Cardiac fibroblast (primary cell): ENCODE measurements at regions not wholly inside any gene's neighbourhood (a gene's known extent, or its start where the extent isn't known, plus 50 kb on each side); places are given as distances from the start of the nearest gene placed in this dataset.
A peak's percentile ranks its signal among the peaks of the same experiment; 100 is the strongest.

Experiments used
- DNase-seq, 2 donors: peaks; one replicate each; pipeline versions ENCODE4 v3.0.0 to v3.0.0-alpha.2; 2010; ENCODE audit warnings: low read depth in 2 of 2
- H3K4me3 ChIP-seq, 2 donors: replicated peaks in 1 of 2; 1 replicate in 1 of 2; 2 replicates in 1 of 2; pipeline ENCODE4 v1.5.1; 2011; ENCODE audit warnings: low read depth in 2 of 2, low read length in 2 of 2, mild to moderate bottlenecking in 2 of 2, moderate library complexity in 1 of 2
- TF ChIP-seq, protein P1 (sequence below): IDR thresholded peaks from one replicate; pipeline ENCODE4 v1.5.1; 2011; ENCODE audit warnings: low read depth, mild to moderate bottlenecking, low read length, inconsistent platforms

DNA sequence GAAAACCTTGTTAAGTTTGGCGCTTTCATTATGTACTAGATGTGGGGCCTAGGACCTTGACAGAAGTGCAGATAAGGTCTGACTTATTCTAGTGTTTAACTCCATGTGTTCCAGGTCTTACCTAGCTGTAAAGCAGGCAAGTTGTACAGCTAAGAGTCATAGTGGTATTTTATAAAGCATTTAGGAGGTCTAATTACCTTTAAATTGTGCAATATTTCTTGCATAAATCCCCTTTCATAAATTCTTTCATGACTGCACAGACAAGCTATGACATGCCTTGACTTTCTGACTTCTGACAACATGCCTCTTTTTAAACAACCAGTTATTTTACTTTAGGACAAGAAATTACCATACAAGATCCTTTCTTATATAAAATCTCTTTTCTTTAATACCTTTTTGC is 151.6 kb upstream of the VSTM2A start:
- DNase-seq: no peak
- TF ChIP-seq, protein P1, sequence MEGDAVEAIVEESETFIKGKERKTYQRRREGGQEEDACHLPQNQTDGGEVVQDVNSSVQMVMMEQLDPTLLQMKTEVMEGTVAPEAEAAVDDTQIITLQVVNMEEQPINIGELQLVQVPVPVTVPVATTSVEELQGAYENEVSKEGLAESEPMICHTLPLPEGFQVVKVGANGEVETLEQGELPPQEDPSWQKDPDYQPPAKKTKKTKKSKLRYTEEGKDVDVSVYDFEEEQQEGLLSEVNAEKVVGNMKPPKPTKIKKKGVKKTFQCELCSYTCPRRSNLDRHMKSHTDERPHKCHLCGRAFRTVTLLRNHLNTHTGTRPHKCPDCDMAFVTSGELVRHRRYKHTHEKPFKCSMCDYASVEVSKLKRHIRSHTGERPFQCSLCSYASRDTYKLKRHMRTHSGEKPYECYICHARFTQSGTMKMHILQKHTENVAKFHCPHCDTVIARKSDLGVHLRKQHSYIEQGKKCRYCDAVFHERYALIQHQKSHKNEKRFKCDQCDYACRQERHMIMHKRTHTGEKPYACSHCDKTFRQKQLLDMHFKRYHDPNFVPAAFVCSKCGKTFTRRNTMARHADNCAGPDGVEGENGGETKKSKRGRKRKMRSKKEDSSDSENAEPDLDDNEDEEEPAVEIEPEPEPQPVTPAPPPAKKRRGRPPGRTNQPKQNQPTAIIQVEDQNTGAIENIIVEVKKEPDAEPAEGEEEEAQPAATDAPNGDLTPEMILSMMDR: no peak
- no peak overlapping the region for H3K4me3 ChIP-seq

DNA sequence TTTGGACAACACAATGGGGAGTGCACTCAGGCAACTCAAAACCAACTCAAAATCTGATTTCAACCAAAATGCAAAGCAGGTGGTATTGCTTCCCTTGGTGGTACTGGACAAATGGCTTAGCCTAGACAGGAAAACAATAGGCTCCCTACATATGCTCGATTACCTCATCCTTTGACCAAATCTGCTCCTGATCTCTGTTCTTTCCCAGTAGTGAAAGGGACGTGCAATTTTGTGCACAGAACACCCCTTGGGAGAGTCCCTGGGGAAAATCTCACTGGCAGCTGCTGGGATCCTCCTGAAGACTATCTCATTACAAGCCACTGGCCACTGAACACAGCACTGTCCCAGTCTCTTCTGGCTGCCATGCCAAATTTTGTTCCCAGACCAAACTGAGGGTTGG is 149.2 kb upstream of the VSTM2A start:
- TF ChIP-seq, protein P1: no peak
- no peak overlapping the region for H3K4me3 ChIP-seq
- peak in 1 of 2 donors; percentile 1 for DNase-seq

DNA sequence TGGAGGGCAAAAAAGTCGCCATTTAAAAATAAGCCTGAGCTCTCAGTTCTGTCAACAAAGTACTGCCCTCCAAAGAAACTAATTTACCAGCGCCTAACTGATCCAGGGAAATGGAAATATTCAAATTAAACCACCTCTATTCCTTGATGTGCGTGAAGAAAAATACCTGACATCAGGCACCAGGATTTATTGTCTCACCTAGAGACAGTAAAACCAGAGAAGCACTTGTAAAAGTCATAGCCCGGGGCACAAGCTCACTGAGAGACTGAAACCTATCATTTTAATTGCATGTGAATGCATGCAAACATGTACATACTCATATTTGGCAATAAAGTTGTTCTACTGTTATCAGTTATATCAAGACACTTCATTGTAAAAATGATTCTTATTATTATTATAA is 147.3 kb upstream of the VSTM2A start:
- TF ChIP-seq, protein P1: no peak
- no peak for DNase-seq
- H3K4me3 ChIP-seq: no peak overlapping the region

DNA sequence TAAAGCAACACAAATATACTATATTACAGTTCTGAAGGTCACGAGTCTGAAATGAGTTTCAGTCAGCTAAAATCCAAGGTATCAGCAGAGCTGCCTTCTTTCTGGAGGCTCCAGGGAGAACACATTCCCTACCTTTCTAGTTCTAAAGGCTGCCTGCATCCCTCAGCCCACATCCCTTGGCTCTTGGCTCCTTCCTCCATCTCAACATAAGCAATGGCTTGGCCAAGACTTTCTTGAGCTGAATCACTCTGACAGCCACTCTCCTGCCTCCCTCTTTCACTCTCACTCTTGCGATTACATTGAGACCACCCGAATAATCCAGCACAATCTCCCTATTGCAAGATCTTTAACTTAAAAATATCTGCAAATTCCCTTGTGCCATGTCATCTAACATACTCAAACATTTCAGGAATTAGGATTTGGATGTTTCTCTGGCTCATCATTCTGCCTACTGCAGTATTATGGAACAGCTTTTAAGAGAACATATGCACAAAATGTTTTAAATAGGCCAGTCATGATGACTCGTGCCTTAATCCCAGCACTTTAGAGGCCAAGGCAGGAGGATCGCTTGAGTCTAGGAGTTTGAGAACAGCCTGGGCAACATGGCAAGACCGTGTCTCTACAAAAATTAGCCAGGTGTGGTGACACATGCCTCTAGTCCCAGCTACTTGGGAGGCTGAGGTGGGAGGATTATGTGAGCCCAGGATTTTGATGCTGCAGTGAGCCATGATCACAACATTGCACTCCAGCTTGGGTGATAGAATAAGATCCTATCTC is 144.2 kb upstream of the VSTM2A start:
- no peak for DNase-seq
- TF ChIP-seq, protein P1: no peak
- no peak overlapping the region for H3K4me3 ChIP-seq

DNA sequence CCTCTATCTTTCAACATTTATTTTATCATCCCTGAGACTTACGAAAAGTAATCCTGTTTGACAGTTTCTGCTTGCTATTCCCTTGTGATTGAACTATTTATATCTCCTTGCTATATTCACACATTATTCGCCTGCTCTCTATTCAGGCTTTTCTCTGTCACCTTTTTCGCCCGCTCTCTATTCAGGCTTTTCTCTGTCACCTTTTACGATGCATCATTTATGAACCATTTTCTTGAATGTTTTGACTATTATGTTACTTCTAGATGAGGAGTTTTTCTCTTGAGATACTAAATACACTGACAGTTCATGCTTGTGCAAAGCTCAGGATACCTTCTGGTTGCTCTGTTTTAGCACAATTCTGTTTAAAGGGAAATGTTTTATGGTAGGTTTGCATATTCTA is 143.3 kb upstream of the VSTM2A start:
- no peak for DNase-seq
- TF ChIP-seq, protein P1: no peak
- no peak overlapping the region for H3K4me3 ChIP-seq

DNA sequence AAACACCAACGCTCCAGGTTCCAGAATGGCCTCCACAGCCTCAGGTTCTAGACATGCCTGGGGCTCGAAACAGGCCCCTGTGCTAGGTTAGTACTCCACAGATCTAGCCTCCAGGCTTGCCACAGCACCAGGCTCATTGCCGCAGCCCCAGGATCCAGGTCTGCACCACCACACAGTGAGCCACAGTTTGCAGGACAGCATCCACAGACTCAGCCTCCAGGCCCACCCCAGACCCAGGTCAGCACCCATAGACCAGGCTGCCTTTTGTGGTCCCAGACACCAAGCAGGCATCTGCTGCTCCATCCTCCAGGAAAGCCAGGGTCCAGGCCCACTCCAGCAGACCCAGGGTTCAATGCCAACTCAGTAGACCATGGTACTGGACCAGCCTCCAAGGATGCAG is 132.3 kb upstream of the VSTM2A start:
- no peak overlapping the region for H3K4me3 ChIP-seq
- TF ChIP-seq, protein P1: no peak
- no peak for DNase-seq

DNA sequence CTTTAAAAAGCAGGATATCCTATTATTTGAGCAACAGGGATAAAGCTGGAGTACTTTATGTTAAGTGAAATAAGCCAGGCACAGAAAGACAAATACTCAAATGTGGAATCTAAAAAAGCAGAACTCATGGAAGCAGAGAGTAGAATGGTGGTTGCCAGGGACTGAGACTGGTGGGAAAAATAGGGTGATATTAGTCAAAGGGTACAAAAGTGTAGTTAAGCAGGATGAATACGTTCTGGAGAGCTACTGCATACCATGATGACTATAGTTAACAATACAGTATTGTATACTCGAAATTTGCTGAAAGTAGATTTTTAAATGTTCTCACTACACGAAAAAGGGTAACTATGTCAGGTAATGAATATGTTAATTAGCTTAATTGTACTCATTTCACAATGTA is 125.5 kb upstream of the VSTM2A start:
- no peak for DNase-seq
- TF ChIP-seq, protein P1: no peak
- no peak overlapping the region for H3K4me3 ChIP-seq
